T-helper 1 cell treated with Interleukin-12 subunit alpha and Interleukin-12 subunit beta and Interleukin-4 antibody, amounts not matched to agents 30 ng/mL and 1 ng/mL, for 36 hours (primary cell): ENCODE measurements at regions not wholly inside any gene's neighbourhood (a gene's known extent, or its start where the extent isn't known, plus 50 kb on each side); places are given as distances from the start of the nearest gene placed in this dataset.
"Not testable (repeated sequence)": the region's sequence is repeated elsewhere in the genome, so short reads cannot be mapped to it uniquely, and the experiment has no call there.

ENCODE experiments used
- intact Hi-C: fragments of 100-400 bp; cut with micrococcal nuclease; formaldehyde crosslinking; loops from one replicate; pipeline ENCODE4 v1.15.1; 2024

DNA sequence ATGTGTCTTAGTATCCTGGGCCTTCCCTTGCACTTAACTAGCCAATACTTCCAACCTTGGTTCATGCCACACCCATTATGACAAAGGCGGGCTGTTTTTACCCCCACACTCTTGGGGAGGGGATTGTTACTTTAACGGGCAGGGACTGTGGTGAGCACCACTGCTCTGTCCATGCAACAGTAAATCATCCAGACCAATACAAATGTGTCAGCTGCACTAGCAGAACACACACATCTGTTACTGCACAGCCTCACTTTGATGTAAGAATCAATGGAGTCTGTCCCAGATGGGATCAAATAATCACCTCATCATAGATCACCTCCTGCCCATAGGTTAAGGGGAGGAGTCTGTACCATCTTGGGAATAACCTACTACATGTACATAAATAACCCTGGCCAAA lies 58.1 kb downstream of the NPAP1 start:
- intact Hi-C loops = no loop called here

DNA sequence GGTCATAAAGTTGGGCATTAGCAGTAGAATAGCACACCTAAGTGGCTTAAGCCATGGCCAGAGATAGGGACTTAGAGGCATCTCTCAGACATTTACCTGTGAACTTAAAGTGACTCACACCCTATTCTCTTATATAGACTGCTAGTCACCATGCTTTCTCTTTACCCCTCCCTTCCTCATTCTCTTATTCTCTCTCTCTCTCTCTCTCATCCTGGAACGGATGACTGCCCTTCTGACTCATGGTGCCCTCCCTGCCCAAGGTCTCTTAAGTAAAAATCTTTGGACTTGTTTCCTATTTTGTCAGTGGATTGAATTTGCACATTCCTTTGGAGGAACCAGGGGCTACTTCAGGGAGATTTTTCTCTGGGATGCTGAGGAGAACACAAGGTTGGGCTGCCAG lies 58.8 kb downstream of the NPAP1 start:
- intact Hi-C loops = no loop called here

DNA sequence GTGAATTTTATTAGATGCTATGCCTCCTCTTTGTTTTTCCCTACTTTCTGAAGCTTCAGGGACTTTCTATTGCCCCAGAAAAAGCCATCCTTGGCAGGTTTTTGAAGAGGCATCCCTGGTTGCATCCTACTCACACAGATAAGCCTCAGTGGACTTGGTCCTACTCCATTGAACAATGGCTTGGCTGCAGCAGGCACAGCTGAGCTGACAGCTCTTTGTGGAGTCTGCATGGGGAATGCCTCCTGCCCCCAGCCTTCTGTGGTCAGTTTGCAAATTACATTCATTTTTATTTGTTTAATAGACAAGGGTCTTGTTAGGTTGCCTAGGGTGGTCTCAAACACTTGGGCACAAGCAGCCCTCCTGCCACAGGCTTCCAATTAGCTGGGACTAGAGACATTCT lies 69.7 kb downstream of the NPAP1 start:
- intact Hi-C loops = no loop called here

DNA sequence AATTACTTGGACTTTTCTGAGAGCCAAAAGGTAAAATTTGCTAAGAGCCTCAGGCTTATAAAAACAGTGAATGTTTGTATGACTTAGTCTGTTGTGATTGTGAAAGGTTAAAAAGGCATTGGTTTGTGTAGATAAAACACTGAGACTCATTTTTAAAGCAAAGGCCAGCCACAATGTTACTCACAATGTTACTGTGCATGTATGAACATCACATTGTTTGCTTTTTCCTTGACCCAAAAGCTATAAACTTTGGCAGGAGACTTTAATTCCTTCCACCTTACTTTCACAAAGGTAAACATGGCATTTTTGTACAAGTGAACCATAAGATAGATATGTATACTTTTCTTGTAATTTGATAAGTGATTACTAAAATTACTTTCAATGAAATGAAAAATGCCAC lies 70.5 kb downstream of the NPAP1 start:
- intact Hi-C loops = no loop called here

DNA sequence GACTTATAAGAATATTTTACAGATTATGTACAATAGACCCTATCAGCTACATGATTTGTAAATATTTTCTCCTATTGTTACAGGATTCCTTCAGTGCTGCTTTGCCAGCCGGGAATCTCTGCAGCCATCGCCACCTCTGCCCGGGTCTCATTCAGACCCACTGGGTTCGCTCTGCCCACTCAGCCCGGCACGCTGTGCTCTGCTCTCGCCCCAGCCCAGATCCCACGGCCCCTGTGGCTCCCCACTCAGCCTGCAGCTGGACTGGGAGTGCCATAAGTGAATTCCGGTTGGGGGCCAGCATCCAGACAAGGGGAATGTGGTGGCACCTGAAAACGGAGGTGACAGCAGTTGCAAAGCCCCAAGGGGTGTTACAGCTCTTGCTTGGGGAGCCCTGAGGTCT lies 71.8 kb downstream of the NPAP1 start:
- intact Hi-C loops = no loop called here

DNA sequence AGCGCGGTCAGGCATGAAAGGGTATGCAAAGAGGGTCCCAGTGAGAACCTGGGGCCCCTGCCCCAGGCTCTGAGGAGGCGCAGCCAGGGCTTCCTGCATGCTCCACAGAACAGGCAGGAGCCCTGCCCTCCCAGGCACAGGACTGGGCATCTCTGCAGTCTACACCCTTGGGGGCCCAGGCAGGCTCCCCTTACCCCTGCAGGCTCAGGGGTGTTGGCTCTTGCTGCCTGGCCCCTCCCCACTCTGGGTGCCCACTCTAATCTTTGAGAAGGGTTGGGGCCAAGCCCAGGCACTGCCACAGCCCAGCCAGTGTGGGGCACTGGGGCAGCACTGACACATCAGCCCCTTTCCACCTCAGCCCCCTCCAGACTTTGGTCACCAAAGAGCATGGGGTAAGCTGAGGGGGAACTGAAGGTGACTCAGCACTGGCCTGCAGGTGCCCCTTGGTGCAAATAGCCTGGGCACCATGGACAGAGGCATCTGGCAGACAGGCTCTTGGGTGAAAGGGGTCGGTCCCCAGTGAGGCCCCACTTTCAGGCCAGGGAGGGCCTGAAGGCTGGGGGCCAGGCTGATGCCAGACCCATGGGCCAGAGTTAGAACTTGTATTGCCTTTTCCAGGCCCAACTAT lies 73.4 kb downstream of the NPAP1 start:
- intact Hi-C loops = no loop called here

DNA sequence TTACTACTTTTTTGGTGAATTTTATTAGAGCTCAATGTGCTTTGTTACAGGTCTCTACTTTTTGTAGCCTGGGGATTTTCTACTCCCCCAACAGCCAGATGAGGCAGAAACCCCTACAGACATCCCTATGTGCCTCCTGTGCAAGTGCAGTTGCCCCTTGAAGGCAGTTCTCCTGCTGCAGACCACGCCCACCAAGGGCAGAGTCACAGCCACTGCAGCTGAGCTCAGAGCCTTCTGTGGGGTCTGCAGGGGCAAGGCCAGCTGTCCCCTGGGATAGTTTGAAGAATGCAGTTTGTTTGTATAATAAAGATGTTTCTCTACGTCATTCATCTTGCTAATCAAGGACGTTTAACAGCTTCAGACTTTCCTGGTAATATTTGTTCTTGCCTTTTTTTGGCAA lies 76.8 kb downstream of the NPAP1 start:
- intact Hi-C loops = no loop called here

DNA sequence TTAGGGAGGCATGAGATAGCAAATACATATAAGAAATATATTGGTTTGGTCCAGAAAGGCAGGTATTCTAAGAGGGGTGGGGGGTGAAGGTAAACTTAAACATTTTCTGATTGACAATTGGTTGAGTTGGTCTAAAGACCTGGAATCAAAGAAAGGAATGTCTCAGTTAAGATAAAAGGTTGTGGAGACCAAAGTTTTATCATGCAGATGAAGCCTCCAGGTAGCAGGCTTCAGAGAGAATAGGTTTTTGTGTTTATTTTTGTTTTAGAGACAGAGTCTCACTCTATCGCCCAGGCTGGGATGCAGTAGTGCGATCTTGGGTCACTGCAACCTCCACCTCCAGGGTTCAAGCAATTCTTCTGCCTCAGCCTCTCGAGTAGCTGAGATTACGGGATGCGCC lies 80.5 kb downstream of the NPAP1 start:
- intact Hi-C loops = no loop called here

DNA sequence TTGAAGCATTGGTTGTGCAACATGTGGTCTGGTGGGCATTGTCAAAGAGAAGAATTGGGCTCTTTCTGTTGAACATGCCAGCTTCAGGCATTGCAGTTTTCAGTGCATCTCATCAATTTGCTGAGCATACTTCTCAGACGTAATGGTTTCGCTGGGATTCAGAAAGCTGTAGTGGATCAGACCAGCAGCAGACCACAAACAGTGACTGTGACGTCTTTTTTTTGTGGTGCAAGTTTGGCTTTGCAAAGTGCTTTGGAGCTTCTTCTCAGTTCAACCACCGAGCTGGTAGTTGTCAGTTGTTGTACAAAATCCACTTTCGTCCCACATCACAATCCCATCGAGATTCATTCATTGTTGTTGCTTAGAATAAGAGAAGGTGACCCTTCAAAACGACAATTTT lies 84.5 kb downstream of the NPAP1 start:
- intact Hi-C loops = no loop called here

DNA sequence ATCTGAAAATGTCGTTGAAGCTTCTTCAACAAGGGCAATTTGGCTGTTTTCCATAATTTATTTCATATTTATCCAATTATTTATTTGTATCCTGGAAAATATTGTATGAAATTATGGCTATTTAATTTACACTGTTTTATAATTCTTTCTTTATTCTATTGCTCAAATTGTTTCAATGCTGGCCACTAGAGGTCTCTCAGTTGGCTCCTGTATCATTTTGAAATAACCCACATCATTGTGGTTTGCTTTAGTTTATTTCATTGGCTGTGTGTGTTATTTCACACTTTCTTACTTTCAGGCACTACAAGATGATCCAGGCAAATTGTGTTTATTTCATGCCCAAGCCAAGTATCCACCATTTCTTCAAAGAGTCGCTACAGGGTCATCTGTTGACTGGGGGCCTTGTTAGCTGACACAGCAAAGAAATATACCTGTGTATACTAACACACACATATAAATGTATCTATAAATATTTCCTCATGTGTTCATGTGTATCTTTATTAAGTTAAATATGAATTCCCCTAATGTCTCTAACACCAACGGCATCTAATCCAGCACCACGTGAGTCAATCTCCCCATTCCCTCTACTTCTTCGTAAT lies 86.2 kb downstream of the NPAP1 start:
- intact Hi-C loops = no loop called here

DNA sequence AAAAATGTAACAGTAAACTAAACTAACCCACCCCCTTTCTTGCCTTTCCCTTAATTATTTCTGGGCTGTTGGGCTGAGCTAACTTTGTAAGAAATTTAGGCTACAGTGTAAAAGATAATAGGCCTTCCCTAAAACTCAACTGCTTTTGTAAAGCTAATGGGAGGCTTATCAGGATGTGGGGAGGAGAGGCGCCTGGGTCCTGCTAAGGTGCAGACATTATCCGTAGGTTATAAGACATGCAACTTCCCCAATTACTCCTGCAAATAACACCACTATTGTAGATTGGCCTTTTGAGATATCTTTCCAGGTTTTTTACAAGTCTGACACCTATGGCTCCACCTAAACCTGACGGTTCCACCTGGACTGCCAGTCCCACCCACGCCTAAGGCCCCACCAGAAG lies 88.3 kb downstream of the NPAP1 start:
- intact Hi-C loops = no loop called here

DNA sequence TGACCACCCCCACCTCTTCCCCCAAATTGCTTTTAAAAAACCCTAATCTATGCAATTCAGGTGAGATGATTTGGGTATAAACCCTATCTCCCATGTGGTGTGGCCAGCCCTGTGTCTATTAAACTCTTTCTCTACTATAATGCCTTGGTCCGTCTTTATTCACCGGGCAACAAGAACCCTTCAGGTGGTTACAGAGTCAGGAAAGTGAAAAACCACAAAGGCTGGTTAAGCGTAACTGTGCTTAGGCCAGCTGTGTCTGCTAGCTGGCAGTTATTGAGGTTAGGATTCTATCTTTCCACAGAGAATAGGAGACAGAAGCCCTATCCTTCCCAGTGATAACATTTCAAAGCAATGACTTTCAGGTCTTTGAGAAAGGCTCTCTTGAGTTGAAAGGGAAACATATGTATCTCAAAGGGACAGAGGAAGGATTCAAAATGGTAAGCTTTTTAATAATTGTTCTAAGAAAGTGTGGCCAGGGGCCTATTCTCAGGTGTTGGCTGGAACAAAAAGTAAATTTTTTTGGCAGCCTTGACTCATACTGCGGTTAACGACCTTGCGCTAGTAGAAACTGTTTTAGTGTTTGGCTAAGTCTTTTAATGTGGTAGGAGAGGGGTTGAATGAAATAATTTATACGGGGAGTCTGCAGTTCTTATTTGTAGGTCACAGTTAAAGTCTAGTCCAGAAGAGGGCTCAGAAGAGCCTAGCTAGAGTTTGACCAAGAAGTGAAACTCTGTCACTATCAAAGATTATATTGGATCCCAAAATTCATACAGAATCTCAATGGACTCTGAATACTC lies 89.0 kb downstream of the NPAP1 start:
- intact Hi-C loops = loop anchor here (5.0 kb wide), 2 partner anchors 193 to 673 kb away; partner anchors contain the start of gene UBE3A

DNA sequence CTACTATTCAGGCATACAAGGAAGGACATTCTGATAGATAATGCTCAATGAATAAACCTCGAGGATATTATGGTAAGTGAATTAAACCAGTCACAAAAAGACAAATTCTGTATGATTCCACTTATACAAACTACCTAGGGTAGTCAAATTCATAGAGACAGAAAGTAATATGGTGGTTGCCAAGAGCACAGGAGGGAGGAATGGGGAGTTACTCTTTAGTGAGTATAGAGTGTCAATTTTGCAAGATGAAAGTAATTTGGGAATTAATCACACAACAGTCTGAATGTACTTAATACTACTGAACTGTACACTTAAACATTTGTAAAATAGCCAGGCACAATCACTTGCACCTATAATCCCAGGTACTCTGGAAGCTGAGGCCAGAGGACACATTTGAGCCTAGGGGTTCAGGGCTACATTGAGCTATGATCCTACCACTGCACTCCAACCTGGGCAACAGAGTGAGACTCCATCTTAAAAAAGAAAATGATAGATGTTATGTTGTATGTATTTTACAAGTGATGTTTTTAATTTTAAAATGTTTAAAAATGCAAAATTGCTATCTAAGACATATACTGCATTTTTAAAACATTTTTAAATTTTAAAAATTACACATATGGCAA lies 91.0 kb downstream of the NPAP1 start:
- intact Hi-C loops = loop anchor here (5.0 kb wide), 2 partner anchors 191 to 671 kb away; partner anchors contain the start of gene UBE3A

DNA sequence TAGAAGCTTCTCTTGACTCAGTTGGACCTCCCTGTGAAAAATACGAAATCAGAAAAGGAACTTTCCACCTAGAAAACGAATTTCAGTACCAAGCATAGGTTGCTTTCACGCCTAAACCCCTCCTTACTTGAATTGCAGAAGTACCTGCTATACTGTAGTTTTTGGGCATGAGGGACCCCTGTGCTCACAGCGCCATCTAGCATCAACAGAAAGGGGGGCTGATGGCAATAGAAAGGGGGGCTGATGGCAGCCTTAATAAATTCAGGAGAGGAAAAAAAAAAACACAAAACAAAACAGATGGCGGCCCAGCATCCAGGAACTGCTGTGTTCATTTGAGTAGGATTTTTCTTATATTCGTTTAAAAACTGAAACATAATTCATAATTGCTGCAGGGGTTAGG lies 96.7 kb downstream of the NPAP1 start:
- intact Hi-C loops = no loop called here

DNA sequence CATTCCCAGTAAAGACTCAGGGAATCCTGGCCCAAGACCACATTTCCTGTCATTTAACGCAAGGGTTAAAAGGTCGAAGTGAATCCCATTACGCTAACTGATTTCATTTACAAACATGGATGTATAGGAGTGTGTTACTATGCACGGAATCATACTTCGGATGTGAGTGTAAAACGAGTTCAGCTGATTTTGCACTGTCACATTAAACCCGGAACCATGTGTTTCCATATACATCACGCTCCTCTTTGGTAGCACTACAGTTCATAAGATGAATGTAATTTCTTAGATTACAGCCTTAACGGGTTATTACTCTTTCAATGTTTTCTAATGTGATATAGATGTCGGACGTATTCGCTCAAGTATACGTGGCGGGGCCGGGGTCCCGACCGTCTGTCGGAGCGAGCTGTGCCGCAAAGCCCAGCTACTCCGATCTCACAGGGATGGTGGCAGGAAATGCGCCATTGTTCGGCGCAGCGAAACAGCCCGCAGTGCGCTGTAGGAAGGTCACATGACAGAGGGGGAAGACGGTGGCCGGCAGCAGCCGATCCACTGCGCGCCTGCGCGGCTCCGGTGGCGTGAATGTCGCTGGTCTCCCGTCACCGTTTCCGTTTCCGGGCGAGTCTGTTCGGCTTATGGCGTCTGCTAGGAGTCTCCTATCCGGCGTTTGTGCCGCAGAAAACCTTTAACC lies 97.3 kb downstream of the NPAP1 start:
- intact Hi-C loops = no loop called here

DNA sequence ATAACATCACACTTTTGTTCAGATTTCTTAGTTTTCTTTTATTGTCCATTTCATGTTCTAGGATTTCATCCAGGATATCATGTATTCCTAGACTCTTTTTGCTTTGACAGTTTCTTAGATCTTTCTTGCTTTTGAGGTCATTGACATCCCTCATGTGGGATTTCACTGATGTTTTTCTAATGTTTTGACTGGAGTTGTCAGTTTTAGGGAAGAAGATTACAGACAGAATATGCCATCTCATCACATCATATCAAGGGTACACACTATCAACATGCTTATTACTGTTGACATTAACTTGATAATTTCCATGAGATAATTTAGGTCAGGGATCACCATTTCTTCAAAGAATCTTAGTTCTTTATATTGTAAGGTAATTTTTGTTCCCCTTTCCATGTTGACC lies 101.7 kb downstream of the NPAP1 start:
- intact Hi-C loops = no loop called here

DNA sequence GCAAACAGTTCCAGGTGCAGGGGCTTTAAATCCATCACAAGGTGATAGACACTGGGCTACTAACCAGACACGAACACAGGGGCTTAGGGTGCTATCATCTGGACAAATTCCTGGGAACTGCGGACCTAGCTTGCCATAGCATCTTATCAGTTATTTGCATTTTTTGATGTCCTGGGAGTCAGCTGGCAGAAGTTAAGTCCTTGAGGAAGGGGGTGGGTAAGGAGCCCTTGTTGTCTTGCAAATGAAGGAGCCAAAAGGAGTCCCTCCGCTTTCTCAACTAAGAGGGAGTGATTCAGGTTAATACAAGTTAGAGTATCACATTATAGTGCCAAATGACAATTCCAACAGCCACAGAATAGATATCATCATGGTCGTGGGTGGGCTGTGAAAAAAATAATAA lies 108.9 kb downstream of the NPAP1 start:
- intact Hi-C loops = no loop called here

DNA sequence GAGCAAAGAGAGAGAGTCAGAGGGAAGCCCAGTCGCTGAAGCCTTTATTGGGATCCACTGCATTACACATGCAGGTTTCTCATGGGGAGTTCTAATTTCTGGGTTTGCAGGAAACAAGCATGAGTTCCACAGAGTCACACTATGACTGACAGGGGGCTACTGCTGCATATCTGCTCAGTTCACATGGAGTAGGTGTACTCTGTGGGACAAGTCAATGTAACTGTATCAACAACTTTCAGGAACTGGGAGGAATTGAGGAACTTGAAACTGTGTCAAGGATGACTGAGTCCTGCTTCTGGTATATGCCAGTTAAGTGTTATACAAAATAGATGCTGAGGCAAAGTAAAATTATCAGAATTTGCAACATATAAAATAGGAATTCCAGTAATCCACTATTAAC lies 110.8 kb downstream of the NPAP1 start:
- intact Hi-C loops = no loop called here

DNA sequence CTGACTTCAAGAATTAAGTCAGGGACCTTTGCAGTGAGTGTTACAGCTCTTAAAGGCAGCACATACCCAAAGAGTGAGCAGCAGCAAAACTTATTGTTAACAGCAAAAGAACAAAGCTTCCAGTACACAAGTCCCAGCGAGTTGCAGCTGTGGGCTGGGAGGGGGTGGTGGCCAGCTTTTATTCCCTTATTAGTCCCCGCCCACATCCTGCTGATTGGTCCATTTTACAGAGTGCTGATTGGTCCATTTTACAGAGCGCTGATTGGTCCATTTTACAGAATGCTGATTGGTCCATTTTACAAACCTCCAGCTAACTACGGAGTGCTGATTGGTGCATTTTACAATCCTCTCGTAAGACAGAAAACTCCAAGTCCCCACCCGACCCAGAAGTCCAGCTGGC lies 127.0 kb downstream of the NPAP1 start:
- intact Hi-C loops = not testable (repeated sequence)

DNA sequence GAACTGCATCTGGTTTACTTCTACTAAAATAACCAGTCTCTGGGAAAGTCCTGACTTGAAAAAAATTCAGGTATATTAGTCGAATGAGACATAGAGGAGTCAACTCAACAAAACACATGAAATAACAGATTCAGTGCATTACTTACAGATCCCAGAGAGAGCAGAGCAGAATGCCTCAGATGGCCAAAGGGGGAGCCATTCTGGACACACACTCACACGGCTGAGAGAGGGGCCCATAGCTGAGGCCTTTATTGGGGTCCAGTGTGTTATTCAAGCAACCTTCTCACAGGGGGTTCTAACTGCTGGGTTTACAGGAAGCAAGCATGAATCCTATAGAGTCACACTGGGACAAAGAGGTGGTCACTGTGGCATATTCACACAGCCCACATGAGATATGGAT lies 135.1 kb upstream of the SNRPN start:
- intact Hi-C loops = no loop called here

DNA sequence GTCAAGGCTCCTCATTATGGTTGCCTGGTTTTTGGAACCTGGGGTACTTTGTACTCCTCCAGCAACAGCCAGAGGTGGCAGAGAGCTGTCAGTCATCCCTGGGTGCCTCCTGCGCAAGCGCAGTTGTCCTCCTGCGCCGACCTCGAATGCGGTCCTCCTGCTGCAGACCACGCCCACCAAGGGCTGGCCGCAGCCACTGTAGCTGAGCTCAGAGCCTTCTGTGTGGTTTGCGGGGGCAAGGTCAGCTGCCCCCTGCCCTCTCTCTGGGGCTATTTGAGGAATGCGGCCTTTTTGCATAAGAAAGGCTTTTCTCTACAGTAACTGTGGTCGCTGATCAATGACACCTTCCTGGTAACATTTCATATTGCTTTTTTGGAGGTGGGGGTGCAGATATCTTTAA lies 131.3 kb upstream of the SNRPN start:
- intact Hi-C loops = no loop called here

DNA sequence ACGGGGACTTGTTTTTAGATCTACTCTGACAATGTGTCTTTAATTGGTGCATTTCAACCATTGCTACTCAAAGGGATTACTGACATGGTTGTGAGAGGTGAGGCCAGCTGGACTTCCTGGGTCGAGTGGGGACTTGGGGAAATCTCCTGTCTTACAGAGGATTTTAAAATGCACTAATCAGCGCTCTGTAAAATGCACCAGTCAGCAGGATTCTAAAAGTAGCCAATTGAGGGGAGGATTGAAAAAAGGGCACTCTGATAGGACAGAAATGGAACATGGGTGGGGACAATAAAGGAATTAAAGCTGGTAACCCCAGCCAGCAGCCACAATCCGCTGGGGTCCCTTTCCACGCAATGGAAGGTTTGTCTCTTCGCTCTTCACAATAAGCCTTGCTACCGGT lies 122.5 kb upstream of the SNRPN start:
- intact Hi-C loops = no loop called here
